A673 (cell line): ENCODE measurements at regions not wholly inside any gene's neighbourhood (a gene's known extent, or its start where the extent isn't known, plus 50 kb on each side); places are given as distances from the start of the nearest gene placed in this dataset.
"Not testable (repeated sequence)": the region's sequence is repeated elsewhere in the genome, so short reads cannot be mapped to it uniquely, and the experiment has no call there.

ENCODE experiments used
- BruUV-seq: library from RNA; stranded (reverse); fragments of 400-500 nt; replicated peaks from 2 replicates; lab custom pipeline; 2021; lab: Mats Ljungman, UMichigan
- CTCF ChIA-PET: fragments of 300-600 bp; sonication (Branson Sonifier 250); formaldehyde crosslinking; loops from one replicate; lab custom pipeline; 2022; ENCODE audit warnings: antibody characterized with exemption; lab: Charles Lee
- POLR2A ChIA-PET: fragments of 300-600 bp; sonication (Branson Sonifier 250); formaldehyde crosslinking; loops from one replicate; lab custom pipeline; 2022; ENCODE audit warnings: antibody characterized with exemption; ENCODE audit not compliant: low non-redundant PET; lab: Charles Lee
- DNase-seq: peaks from one replicate; pipeline ENCODE4 v3.0.0-alpha.2; 2015; ENCODE audit warnings: low spot score
- H3K27ac ChIP-seq: fragments of 200-600 bp; sonication (generic); 2 replicates; pipeline ENCODE4 v1.5.1; 2016; ENCODE audit warnings: mixed run types, low read depth, mild to moderate bottlenecking, mixed read lengths, antibody characterized with exemption, low read length; ENCODE audit not compliant: poor library complexity, severe bottlenecking
- H3K27me3 ChIP-seq: fragments of 200-600 bp; sonication (generic); replicated peaks from 2 replicates; pipeline ENCODE4 v1.6.1; 2017; ENCODE audit warnings: mixed run types, low read depth, mild to moderate bottlenecking, mixed read lengths, antibody characterized with exemption, low read length; ENCODE audit not compliant: insufficient read depth, poor library complexity
- H3K36me3 ChIP-seq: fragments of 200-600 bp; sonication (generic); 2 replicates; pipeline ENCODE4 v1.6.1; 2016; ENCODE audit warnings: mixed run types, mild to moderate bottlenecking, mixed read lengths, antibody characterized with exemption, low read length; ENCODE audit not compliant: insufficient read depth, poor library complexity, severe bottlenecking
- H3K4me1 ChIP-seq: fragments of 200-600 bp; sonication (generic); 2 replicates; pipeline ENCODE4 v1.6.1; 2017; ENCODE audit warnings: mixed run types, mild to moderate bottlenecking, mixed read lengths, antibody characterized with exemption, low read length; ENCODE audit not compliant: insufficient read depth, poor library complexity, severe bottlenecking
- H3K4me3 ChIP-seq: fragments of 200-600 bp; sonication (generic); 2 replicates; pipeline ENCODE4 v1.5.1; 2016; ENCODE audit warnings: low read depth, mixed run types, mild to moderate bottlenecking, mixed read lengths, low read length; ENCODE audit not compliant: poor library complexity, severe bottlenecking
- H3K9me3 ChIP-seq: fragments of 200-600 bp; sonication (generic); 2 replicates; pipeline ENCODE4 v1.6.1; 2016; ENCODE audit warnings: mixed run types, low read depth, mild to moderate bottlenecking, mixed read lengths, antibody characterized with exemption, low read length; ENCODE audit not compliant: poor library complexity, severe bottlenecking
- CTCF ChIP-seq: fragments of 300-800, 200-600 bp; sonication (generic); conservative IDR thresholded peaks from 2 replicates; pipeline ENCODE4 v1.5.1; 2017; ENCODE audit warnings: low read depth, mild to moderate bottlenecking, antibody characterized with exemption, low read length, moderate library complexity, mixed read lengths
- EZH2 ChIP-seq: fragments of 200-600 bp; sonication (generic); IDR thresholded peaks from 2 replicates; pipeline ENCODE4 v1.6.1; 2017; ENCODE audit warnings: borderline replicate concordance, low read depth, mild to moderate bottlenecking, mixed read lengths, antibody characterized with exemption, low read length; ENCODE audit not compliant: poor library complexity, severe bottlenecking
- intact Hi-C: fragments of 100-400 bp; cut with micrococcal nuclease; formaldehyde crosslinking; loops from one replicate; pipeline ENCODE4 v1.10.0; 2022; ENCODE audit not compliant: unreplicated experiment

- CTCF ChIA-PET = no interaction called here
- no peaks in the 10 kb centered on the region for H3K4me1 ChIP-seq
- POLR2A ChIA-PET = no interaction called here
- H3K9me3 ChIP-seq = no peaks in the 10 kb centered on the region
- H3K27ac ChIP-seq = no peak overlapping the region
- TF ChIP-seq CTCF (no peak), EZH2 (no peak)
- no peak overlapping the region for H3K4me3 ChIP-seq
- no peaks in the 10 kb centered on the region for H3K36me3 ChIP-seq
- intact Hi-C loops = no loop called here
- no peaks in the 10 kb centered on the region for H3K27me3 ChIP-seq
- no peak for DNase-seq
- BruUV-seq = no TSS peak
Measured at GRCh38 chr4:23022032-23022431, 329.3 kb downstream of the GBA3 start.

DNA sequence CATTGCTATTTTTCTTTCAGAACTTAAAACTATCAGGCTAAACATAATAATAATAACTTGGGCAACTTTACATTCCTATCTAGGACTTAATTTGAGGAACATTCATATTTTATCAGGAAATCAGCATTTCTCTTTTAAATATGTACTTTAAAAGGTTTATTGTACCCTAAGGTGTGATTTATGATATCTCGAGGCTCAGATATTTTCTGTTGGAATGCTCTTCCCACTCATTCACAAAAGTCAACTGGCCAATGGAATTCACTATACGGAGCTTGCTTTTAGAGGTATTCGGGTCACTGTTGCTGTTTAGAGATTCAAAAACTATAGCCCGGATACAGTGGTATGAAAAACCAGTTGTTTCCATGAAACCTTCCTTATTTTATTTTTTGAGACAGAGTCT, 328.3 kb downstream of the GBA3 start:
- Histone ChIP-seq H3K9me3 (no peaks in the 10 kb centered on the region), H3K4me3 (no peak overlapping the region), H3K27ac (no peak overlapping the region), H3K27me3 (no peaks in the 10 kb centered on the region), H3K36me3 (no peaks in the 10 kb centered on the region), H3K4me1 (no peaks in the 10 kb centered on the region)
- BruUV-seq = no TSS peak
- intact Hi-C loops = no loop called here
- TF ChIP-seq EZH2 (no peak), CTCF (no peak)
- POLR2A ChIA-PET = no interaction called here
- no peak for DNase-seq
- CTCF ChIA-PET = no interaction called here

DNA sequence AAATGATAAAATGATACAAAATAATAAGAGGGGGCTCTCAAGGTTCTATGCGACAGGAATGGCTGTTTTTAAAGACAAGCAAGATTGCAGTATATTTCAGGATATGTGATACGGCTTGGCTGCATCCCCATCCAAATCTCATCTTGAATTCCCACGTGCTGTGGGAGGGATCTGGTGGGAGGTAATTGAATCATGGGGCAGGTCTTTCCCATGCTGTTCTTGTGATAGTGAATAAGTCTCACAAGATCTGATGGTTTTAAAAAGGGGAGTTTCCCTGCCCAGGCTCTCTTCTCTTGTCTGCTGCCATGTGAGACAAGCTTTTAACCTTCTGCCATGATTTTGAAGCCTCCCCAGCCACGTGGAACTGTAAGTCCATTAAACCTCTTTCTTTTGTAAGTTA, 327.7 kb downstream of the GBA3 start:
- DNase-seq, H3K9me3 ChIP-seq, H3K27ac ChIP-seq, H3K27me3 ChIP-seq, H3K4me3 ChIP-seq, H3K36me3 ChIP-seq, H3K4me1 ChIP-seq, CTCF ChIA-PET, intact Hi-C loops, POLR2A ChIA-PET, BruUV-seq: not testable (repeated sequence)

- CTCF ChIA-PET = no interaction called here
- intact Hi-C loops = no loop called here
- Histone ChIP-seq H3K27me3 (no peaks in the 10 kb centered on the region), H3K4me3 (no peak overlapping the region), H3K4me1 (no peaks in the 10 kb centered on the region), H3K9me3 (no peaks in the 10 kb centered on the region), H3K27ac (no peak overlapping the region), H3K36me3 (no peaks in the 10 kb centered on the region)
- no TSS peak for BruUV-seq
- POLR2A ChIA-PET = no interaction called here
- DNase-seq = no peak
- TF ChIP-seq EZH2 (no peak), CTCF (no peak)
Measured at GRCh38 chr4:23016981-23017380, 324.2 kb downstream of the GBA3 start.
